ENCODE measurements at regions not wholly inside any gene's neighbourhood (a gene's known extent, or its start where the extent isn't known, plus 50 kb on each side); places are given as distances from the start of the nearest gene placed in this dataset.
A peak's percentile ranks its signal among the peaks of the same experiment; 100 is the strongest.

DNA sequence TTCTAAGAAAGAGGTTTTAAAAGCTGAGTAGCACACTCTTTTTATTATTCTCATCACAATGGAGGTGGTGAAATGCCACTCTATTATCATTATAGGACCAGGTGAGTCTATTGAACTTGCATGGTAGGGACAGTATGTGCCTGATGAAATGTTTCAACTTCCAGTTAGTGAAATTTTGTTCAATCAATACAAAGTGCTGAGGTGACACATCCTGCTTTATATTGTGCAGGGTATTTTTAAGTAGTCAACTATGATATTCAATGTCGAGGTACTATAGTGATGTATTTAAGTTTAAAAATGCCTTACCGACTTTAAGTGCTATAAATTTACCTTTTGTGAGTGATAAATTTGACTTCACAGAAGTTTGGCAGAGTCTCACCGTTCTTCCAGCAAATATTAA lies 284.7 kb upstream of the BRINP3 start:
- no peaks in the 10 kb centered on the region for H3K36me3 ChIP-seq (ENCODE audit: control insufficient read depth, insufficient read depth, low read length)
- H3K9ac ChIP-seq (ENCODE audit: low read depth, low read length): no peak overlapping the region
- no peak overlapping the region for H3K56ac ChIP-seq (ENCODE audit: extremely low read depth, insufficient read depth, low read length)
- no peak overlapping the region for H4K5ac ChIP-seq (ENCODE audit: low read depth, low read length)
- no TSS peak for BruUV-seq (replicated peaks)
- no peaks in the 10 kb centered on the region for H3K4me1 ChIP-seq (ENCODE audit: control insufficient read depth, insufficient read depth, low read length)
- H3K27ac ChIP-seq (ENCODE audit: insufficient read depth, low read length): no peak overlapping the region
- H3K18ac ChIP-seq (ENCODE audit: low read depth, low read length): no peak overlapping the region
- WGBS, 2 experiments (ENCODE audit: extremely low coverage in 2 of 2, insufficient read length in 1 of 2): no CpG with 5 or more reads among the region's 3 CpGs
- no peaks in the 10 kb centered on the region for H3K79me1 ChIP-seq (ENCODE audit: low read depth in 1 of 2, low read length in 2 of 2)
- no peak for DNase-seq
- H2BK20ac ChIP-seq (ENCODE audit: low read depth, low read length): no peak overlapping the region
- H4K91ac ChIP-seq (ENCODE audit: insufficient read depth, low read depth, low read length): no peak overlapping the region
- H3K4ac ChIP-seq (ENCODE audit: low read depth, low read length): no peak overlapping the region
- H3K14ac ChIP-seq (replicated peaks; ENCODE audit: low read depth, low read length): no peak overlapping the region
- in situ Hi-C loops (cut with MboI; ENCODE audit: low sequenced_read_pairs): no loop called here
- no peak overlapping the region for H3K23ac ChIP-seq (ENCODE audit: low read depth, low read length)
- no peak overlapping the region for H4K8ac ChIP-seq (ENCODE audit: low read depth in 2 of 2, low read length in 2 of 2)
- no peaks in the 10 kb centered on the region for H3K9me1 ChIP-seq (ENCODE audit: insufficient read depth, low read length)
- no peaks in the 10 kb centered on the region for H4K20me1 ChIP-seq (ENCODE audit: insufficient read depth, low read length)
- no peak overlapping the region for H2AFZ ChIP-seq (replicated peaks; ENCODE audit: low read length, poor library complexity)
- H3K4me3 ChIP-seq (ENCODE audit: insufficient read depth, low read depth, low read length): no peak overlapping the region
- ChIA-PET POLR2A (ENCODE audit: unreplicated experiment) (interaction anchor here (0.6 kb wide), 1 partner anchor 18 kb away, joined by 3 read pairs; no protein-coding TSS in a partner anchor), CTCF (no interaction called here)
- dilution Hi-C loops (cut with HindIII; ENCODE audit: low sequenced_read_pairs, unreplicated experiment): no loop called here
- H2BK120ac ChIP-seq (ENCODE audit: low read depth, low read length): no peak overlapping the region
- no peak overlapping the region for H2BK15ac ChIP-seq (ENCODE audit: low read depth, low read length)
- intact Hi-C loops (cut with micrococcal nuclease): no loop called here
- H3K4me2 ChIP-seq (ENCODE audit: low read depth, low read length): no peak overlapping the region
- H2BK5ac ChIP-seq (ENCODE audit: low read depth, low read length, poor library complexity, severe bottlenecking): no peak overlapping the region
- no peak overlapping the region for H2AK9ac ChIP-seq (replicated peaks; ENCODE audit: low read depth, low read length, poor library complexity)
- H3K9me3 ChIP-seq (ENCODE audit: control insufficient read depth, insufficient read depth, low read length): no peaks in the 10 kb centered on the region
- H3K27me3 ChIP-seq (ENCODE audit: control insufficient read depth, insufficient read depth, low read length): no peaks in the 10 kb centered on the region
- H2AK5ac ChIP-seq (ENCODE audit: low read depth, low read length): no peak overlapping the region
- TF ChIP-seq POLR2A (IDR thresholded peaks at IDR 0.05; ENCODE audit: low read depth, low read length) (no peak), MAFK (IDR thresholded peaks at IDR 0.05; ENCODE audit: low read depth, low read length) (peak; percentile 53)
- ATAC-seq (ENCODE audit: low read depth): no peak

All from IMR-90 (cell line).